DMS79 (cell line): ENCODE measurements at regions not wholly inside any gene's neighbourhood (a gene's known extent, or its start where the extent isn't known, plus 50 kb on each side); places are given as distances from the start of the nearest gene placed in this dataset.
"Not testable (repeated sequence)": the region's sequence is repeated elsewhere in the genome, so short reads cannot be mapped to it uniquely, and the experiment has no call there.

Experiments used
- DNase-seq: peaks from one replicate; lab custom pipeline; 2025; lab: John Stamatoyannopoulos, UW

DNA sequence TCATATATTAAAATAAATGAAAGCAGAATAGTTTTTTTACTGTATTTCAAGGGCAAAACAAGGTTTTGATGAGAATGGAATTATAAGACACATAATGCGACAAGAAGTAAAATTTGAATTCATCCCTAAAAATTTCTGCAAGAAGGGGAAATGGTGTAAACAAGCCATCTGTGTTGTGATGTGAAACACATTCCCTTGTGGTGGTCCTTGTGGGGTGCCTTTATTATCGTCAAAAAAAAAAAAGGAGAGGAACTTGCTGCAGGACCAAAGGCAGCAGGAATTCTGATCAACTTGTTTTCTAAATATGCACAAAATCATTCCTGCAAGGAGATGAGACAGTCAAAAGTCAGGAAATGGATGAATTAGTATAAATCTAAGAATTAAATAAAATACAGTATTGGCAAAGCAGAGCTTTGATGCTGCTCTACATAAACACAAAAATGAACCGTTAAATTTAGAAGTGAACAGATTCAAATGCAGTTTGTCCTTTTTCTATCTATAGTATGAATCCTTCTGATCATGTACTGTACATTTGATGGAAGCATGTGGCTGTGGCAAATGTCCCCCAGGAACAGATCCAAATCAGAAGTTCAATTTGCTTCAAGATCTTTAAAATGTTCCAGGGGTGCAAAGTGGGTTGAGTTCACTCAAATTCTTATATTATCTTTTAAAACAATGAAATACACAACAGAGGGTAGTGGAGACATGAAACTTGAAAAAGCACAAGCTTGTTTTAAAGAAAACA lies 818.8 kb downstream of the PLCL1 start:
- no peak for DNase-seq

DNA sequence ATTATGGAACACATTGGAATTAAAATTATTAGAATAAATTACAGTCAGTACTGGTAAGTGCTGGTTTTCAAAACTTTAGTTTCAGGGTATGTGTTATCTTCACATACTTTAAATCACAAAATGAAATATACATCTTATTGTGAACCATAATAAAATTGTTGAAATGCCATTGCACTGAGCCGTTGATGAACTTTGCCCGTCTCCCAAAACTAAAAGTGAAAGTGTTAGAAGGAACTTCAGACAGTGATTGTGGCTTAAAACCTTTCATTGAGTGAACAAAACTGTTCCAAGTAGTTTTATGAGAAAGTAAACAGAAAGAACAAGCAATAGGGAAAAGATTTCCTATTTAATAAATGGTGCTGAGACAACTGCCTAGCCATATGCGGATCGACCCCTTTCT lies 811.6 kb downstream of the PLCL1 start:
- no peak for DNase-seq

DNA sequence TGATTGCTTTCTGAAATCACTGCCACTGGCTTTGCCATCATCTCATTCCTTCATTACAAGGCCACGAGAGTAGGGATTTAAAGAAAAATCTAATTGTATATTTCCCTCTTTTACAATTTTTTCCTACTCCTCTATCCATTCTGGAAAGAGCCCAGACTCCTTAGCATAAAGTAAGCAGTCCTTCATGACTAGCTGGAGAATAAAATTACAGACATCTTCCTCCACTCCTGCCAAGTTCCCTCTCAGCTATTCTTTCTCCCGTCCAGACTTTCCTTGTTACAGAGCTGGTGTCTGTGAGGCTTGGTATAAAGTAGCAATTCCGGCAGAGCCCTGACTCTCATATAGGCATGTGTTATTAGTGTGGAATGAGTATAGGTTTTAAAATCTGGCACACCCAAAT lies 806.8 kb downstream of the PLCL1 start:
- no peak for DNase-seq

DNA sequence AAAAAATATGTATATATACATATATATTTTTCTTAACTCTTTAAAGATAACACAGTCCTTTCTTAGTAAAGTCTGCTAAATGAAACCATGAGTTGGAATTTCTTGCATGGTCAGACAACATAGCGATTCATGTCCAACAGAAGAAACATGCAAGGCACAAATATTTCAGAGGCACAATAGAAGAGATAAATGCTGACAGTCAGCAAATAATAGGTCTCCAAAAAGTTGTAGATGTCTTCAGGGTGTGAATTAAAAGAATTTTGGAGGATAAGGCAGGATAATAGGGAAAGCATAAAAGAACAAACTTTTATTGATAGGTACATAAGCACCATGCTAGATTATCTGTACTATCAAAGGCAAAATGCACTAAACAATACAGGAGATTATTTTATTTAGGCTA lies 800.2 kb downstream of the PLCL1 start:
- no peak for DNase-seq

DNA sequence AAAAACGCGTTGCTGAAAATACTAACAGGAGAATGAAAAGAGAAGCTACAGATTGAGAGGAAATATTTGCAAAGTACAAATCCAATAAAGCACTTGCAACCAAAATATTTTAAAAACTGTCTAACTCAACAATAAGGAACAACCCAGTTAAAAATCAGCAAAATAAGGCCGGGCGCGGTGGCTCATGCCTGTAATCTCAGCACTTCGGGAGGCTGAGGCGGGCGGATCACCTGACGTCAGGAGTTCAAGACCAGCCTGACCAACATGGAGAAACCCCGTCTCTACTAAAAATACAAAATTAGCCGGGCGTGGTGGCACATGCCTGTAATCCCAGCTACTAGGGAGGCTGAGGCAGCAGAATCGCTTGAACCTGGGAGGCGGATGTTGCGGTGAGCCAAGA lies 798.6 kb downstream of the PLCL1 start:
- not testable (repeated sequence) for DNase-seq

DNA sequence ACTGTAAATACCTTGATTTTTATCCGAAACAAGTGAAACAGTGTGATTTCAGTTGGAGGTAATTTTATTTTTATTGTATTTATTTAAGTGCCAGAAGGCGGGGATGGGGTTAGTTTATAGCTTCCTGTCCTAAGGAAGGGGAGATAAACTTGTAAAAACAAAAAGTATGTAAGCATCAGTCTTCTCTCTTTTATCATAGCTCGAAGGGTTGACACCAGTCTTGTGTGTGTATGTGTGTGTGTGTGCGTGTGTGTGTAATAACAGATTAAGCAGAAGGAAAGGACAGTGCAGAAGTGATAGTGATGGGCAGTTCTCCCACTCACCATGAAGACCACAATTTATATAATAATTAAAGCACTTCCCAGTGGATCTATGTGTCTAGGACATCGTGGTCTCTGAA lies 793.3 kb downstream of the PLCL1 start:
- DNase-seq = no peak

DNA sequence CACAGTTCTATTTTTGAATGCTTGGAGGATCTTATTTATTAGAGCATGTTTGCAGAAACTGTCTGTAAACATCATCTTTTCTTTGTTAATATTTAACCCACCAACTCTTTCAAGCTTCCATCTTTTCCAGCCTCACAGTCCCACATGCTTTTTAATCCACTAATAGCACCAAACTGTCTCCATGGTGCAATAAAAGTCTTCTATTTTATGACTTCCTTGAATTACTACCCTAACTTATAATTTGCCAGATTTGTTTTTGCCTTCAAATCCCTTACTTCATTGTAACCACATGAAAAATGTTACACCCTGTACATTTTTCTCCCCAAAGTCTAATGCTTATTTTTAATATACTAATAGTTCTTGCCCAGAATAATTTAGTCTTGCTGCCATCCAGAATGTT lies 792.6 kb downstream of the PLCL1 start:
- DNase-seq = no peak

DNA sequence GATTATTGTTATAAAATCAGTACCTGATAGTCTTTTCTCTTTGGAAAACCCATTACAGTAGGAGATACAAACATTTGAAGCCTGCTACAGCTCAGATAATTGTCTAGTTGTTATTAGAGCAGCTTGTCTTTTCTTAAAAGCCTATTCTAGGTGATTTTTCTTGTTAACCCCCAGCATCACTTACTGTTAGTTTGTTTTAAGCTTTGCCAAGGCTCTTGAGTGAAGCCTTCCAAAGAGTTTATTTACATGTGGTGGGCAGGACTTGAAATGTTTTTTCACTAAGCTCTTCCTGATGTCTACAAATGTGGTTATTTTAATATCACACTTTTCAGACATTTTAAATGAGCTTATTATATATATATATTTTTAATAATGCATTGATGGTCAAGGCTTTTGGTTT lies 791.3 kb downstream of the PLCL1 start:
- no peak for DNase-seq

DNA sequence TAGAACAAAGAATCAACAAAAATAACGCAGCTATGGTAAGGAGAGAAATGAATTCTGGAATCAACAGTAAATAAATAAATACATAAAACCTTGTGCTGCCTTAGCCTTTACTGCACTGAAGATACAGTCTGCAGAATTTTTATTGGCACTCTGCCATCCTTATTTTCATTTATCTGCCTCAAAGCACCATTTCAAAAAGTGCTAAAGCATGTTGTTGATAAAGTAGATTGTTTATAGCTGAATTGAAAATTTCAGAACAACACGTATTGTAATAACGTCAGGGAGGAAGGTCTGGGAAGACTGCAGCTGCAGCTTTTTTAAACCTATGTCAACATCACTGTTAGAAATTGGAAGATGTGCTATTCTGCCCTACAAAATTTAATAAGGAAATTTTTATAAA lies 787.2 kb downstream of the PLCL1 start:
- DNase-seq = no peak

DNA sequence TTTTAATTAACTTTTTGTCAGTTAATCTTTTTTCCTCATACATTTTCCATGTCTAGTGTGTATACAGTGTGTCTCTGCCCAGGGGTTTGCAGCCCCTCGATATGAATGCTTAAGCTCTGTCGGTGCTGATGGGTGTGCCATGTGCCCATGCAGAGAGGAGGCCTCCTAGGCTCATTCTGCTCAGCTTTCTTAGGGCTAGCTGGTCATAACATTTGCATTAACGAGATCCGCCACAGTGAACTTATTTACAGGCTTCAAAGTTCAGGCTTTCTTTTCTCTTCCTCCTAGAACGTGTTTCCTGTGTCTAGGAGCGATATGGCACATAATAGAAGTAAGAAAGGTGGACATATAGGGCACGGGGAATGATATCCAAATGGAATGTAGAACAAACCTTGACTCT lies 783.3 kb downstream of the PLCL1 start:
- no peak for DNase-seq

DNA sequence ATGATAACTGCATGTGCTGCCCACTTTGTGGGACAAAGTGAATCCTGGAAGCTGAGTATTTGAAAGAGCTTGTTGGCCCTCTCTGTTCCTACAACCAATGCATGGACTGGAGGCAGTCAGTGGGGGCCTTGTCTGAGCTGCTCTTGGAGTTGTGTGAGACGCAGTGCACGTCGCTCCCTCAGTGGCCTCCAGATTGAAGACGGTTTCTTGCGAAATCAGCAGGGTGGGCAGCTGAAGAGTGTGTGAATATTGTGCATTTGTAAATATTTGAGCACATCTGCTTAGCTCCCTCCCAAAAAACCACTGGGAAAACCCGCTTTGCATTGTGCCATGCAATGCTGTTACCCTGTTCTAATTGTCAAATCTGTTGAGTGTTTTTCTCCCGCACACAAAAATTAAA lies 782.8 kb downstream of the PLCL1 start:
- no peak for DNase-seq

DNA sequence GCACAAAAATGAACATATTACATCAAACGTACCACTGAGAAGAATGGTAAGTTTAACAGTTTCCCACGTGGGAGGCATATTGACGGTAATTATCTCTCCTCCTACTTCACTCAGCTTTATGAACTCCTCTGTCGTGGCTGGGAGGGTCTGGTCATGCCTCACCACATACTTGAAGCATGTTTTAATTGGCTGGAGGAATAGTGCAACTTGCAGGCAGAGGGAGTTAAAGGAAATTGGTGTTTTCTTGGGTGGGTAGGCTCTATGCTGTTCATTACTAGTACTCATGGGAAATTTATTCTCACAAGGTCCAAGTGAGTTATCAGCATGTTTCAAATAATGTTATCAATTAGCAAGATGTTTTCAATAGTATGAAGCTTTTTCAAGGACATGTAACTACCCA lies 767.0 kb downstream of the PLCL1 start:
- DNase-seq = no peak

DNA sequence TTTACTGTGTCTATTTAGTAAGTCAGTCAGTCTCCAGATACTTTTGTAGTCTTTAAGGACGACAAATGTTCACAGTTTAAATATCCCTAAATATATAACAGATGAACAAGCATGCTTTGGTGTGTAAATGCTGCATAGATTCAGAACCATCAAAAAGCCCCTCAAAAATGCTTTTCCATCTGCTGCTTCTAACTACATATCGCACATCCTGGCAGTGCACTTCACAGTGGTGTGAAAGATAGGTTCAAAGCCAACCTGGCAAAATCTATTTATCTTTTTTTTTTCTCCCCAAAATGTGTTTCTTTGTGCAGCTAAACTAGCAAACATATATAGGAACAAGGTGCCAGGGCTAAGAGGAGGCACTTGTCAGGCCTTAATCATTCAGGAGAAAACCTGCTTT lies 753.8 kb downstream of the PLCL1 start:
- DNase-seq = no peak

DNA sequence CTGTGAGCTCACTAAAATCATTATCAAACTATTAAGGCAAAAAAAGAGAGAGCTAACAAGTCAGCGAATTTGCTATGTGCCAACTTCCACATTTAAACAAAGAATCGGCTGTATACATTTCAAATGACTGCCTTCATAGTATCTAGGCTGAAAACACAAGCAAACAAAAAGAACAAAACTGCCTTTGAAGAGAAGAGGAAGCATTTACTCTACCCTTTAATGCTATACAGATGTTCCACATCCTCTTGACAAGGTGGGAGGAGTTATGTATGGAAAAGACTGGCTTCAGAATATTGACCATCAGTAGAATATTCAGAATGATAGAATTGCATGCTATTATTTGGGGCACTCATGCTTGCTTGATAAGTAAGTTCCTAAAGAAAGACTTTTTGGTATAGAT lies 741.7 kb downstream of the PLCL1 start:
- no peak for DNase-seq

DNA sequence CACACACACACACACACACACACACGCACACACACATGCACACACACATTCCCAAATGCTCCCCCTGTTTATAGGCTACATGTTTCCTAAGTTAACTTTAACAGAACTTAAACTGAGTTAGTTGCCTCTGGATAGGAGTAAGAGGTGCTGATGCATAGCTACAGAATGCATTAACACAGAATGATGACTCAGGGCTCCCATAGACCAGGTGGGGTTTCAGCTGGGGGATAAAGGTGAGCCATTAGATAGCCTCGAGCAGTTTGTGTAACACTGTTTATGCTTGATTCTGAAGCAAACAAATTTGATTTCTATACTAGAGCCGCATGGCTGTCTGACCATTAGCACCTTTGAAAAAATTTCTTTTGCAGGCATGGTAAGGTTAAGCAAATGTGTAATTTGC lies 741.0 kb downstream of the PLCL1 start:
- DNase-seq = no peak

DNA sequence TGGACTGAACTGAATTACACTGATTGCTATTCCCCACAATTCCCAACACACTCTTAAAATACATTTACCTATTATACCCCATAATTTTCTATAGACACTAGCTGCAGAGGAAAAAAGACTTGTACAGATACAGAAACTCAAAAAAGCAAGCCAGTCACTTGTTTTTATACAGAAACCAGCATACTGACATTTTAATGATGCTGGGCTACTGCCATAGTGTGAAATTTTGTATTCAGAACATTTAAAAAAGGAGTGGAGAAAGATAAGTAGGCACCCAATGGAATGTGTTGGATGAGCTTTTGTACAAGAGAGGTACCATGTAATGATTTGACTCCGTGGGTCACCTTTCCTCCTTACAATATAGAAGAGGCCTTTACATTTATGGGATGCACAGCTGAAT lies 740.1 kb downstream of the PLCL1 start:
- no peak for DNase-seq

DNA sequence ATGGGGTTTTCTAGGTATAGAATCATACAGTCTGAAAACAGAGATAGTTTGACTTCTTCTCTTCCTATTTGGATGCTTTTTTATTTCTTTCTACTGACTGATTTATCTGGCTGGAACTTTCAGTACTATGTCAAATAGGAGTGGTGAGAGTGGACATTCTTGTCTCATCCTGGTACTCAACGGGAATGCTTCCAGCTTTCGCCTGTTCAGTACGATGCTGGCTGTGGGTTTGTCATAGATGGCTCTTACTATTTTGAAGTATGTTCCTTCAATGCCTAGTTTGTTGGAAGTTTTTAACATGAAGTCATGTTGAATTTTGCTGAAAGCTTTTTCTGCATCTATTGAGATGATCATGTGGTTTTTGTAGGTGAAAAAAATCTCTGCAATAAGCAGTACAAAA lies 730.4 kb downstream of the PLCL1 start:
- DNase-seq = no peak

DNA sequence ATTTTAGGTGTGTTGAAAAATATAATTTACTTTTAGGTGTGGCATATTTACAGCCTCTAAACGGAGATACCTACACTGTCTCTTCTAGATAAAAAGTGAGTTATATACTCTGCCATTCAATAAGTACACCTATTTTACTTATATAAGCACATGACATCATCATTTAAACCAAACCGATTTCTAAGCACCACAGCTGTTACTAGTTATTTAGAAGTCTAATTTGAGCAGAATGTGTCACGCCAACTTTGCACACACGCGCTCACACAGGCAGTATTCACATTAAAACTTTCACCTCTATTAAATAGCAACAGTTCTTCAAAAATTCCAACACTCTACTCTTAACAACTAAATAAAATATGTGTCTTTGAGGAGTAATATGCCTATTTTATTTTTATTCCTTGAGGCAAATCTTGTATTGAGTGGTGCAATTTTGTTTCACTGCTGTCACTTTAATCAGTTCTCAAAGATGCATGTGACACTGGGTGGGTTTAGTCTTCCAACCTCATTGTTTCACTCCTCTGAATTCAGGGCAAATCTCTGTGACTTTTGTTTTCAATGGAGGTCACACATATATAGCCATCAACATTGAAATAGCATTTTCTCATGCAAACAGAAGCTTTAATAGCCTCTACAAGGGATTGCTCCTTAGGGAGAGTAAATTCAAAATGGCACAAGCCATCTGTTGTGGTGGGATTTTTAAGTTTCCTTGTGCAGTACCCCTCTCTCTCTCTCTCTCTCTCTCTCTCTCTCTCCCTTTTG lies 721.0 kb downstream of the PLCL1 start:
- no peak for DNase-seq

DNA sequence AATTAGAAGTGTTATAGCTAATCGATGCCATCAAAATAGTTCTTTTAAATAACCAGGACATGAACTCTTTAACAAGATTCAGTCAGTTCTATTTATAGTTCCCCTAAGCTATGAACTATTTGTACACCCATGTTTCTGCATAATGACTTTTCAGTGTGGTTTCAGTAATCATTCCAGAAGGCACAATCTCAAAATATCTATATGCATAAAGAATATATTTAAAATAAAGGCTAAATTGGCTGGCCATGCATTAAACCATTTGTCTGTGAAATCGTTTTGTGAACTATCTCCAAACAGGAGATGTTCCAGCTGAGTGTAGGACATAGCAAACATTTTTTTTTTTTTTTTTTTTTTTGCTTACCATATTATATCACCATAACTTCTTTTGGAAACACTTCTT lies 719.3 kb downstream of the PLCL1 start:
- DNase-seq = no peak

DNA sequence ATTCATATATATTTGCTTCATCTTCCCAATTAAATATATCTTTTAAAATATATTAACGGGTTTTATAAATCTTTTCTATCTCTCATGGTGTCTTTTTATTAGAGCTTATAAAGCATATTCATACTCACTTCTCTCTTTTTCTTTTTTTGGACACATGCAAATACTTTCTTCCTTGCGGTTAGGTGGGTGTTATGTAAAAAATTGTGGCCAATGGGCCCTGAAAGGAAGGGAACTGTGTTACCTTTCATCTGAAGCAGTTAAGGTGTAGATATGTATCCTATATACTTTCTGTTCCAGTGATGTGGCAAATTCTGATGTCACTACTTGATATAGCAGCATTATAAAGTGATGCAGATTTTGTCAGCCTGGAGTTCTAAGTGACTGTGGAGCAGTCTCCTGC lies 714.5 kb downstream of the PLCL1 start:
- no peak for DNase-seq

DNA sequence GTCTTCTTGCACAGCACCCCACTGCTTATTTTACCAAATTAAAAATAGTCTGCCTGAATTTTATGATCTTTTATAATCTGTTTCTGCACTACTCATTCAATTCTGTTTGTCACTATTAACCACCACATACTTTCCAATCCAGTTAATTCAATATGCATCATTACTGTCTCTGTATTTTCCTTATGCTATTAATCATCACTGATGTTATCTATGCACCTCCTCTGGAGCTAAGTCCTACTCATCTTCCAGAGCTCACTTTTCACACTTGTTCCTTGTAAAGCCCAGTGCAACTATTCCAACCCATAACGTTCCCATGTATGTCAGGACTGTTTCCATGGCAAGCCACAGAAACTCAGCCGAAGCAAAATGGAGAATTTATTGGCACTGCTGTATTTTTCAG lies 713.6 kb downstream of the PLCL1 start:
- DNase-seq = no peak

DNA sequence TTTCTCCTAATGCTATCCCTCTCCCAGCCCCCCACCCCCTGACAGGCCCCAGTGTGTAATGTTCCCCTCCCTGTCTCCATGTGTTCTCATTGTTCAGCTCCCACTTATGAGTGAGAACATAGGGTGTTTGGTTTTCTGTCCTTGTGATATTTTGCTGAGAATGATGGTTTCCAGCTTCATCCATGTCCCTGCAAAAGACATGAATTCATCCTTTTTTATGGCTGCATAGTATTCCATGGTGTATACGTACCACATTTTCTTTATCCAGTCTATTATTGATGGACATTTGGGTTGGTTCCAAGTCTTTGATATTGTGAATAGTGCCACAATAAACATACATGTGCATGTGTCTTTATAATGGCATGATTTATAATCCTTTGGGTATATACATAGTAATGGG lies 704.2 kb downstream of the PLCL1 start:
- DNase-seq = not testable (repeated sequence)

DNA sequence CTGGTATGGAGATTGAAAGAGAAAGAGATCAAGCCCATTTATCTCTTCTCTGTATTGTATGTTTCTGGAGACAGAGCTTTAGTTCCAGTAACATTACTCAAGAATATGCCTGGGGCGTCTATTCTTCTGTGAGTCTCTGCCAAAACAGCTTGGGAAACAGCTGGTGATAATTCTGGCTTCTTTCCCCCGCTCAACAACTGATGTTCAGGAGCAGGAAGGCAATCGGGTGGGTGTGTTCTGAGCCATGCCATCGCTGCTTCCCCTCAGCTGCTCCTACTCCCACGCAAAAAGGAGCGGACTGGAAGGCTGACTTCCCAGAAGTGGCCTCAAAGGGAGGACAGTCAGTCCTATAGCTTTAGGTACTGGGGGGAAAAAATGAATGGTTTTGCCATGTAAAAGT lies 695.1 kb downstream of the PLCL1 start:
- DNase-seq = no peak

DNA sequence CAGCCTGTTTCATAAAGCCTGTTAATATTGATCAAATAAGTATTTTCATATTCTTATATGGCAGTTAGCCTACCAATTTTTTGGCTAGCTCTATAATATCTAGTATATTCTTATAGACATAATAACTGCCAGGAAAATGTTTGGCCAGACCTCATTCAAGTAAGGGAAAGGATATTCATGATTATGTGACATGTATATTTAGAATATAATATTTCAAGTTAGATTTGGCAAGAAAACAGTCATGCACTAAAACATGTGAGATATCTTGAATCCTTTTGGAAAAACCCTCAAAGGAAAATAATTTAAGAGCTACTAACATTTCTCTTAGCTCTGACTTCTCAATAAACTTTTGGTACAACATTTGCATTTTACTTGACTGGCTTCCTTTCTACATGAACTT lies 694.1 kb downstream of the PLCL1 start:
- no peak for DNase-seq
